IMR-90 (cell line): ENCODE measurements at regions not wholly inside any gene's neighbourhood (a gene's known extent, or its start where the extent isn't known, plus 50 kb on each side); places are given as distances from the start of the nearest gene placed in this dataset.

ENCODE experiments used
- ATAC-seq: fragments of 200-7000 bp; cut with Tn5 transposase; 2 replicates; pipeline ENCODE4 v1.9.1; 2020; ENCODE audit warnings: low read depth, mild to moderate bottlenecking, moderate library complexity
- BruUV-seq: library from RNA; stranded (reverse); fragments of 400-500 nt; replicated peaks from 2 replicates; lab custom pipeline; 2021; lab: Mats Ljungman, UMichigan
- CTCF ChIA-PET: fragments of 300-600 bp; formaldehyde crosslinking; extraction: SDS; loops from one replicate; lab custom pipeline; 2021; ENCODE audit warnings: antibody characterized with exemption; lab: Yijun Ruan, JAX
- POLR2A ChIA-PET: fragments of 300-600 bp; sonication (Branson Sonifier 250); formaldehyde crosslinking; loops from one replicate; lab custom pipeline; 2022; ENCODE audit warnings: antibody characterized with exemption; ENCODE audit not compliant: unreplicated experiment; lab: Charles Lee
- DNase-seq: peaks from one replicate; pipeline ENCODE4 v3.0.0; 2013
- H2AFZ ChIP-seq: replicated peaks from 2 replicates; pipeline ENCODE3; 2013; ENCODE audit warnings: low read length, mild to moderate bottlenecking; ENCODE audit not compliant: poor library complexity
- H2AK5ac ChIP-seq: 2 replicates; pipeline ENCODE4 v1.6.1; 2013; ENCODE audit warnings: low read depth, low read length, inconsistent platforms
- H2AK9ac ChIP-seq: replicated peaks from 2 replicates; pipeline ENCODE3; 2013; ENCODE audit warnings: mild to moderate bottlenecking, low read depth, low read length, moderate library complexity; ENCODE audit not compliant: poor library complexity
- H2BK120ac ChIP-seq: 2 replicates; pipeline ENCODE4 v1.6.1; 2013; ENCODE audit warnings: low read depth, low read length, inconsistent platforms
- H2BK15ac ChIP-seq: 3 replicates; pipeline ENCODE4 v1.6.1; 2013; ENCODE audit warnings: low read depth, low read length, inconsistent platforms
- H2BK20ac ChIP-seq: 2 replicates; pipeline ENCODE4 v1.6.1; 2013; ENCODE audit warnings: low read depth, mild to moderate bottlenecking, inconsistent platforms, low read length, moderate library complexity
- H2BK5ac ChIP-seq: 2 replicates; pipeline ENCODE4 v1.6.1; 2013; ENCODE audit warnings: mild to moderate bottlenecking, low read depth, low read length, inconsistent platforms; ENCODE audit not compliant: poor library complexity, severe bottlenecking
- H3K14ac ChIP-seq: replicated peaks from 2 replicates; pipeline ENCODE4 v1.6.1; 2013; ENCODE audit warnings: low read depth, low read length, inconsistent platforms
- H3K18ac ChIP-seq: 2 replicates; pipeline ENCODE4 v1.6.1; 2013; ENCODE audit warnings: low read depth, low read length, control low read depth
- H3K23ac ChIP-seq: 2 replicates; pipeline ENCODE4 v1.6.1; 2013; ENCODE audit warnings: low read depth, low read length, inconsistent platforms
- H3K27ac ChIP-seq: 2 replicates; pipeline ENCODE4 v1.5.1; 2013; ENCODE audit warnings: mild to moderate bottlenecking, control low read depth, low read length; ENCODE audit not compliant: insufficient read depth
- H3K27me3 ChIP-seq: 2 replicates; pipeline ENCODE4 v1.6.1; 2013; ENCODE audit warnings: low read length; ENCODE audit not compliant: control insufficient read depth, insufficient read depth
- H3K36me3 ChIP-seq: 2 replicates; pipeline ENCODE4 v1.6.1; 2013; ENCODE audit warnings: low read length, mixed read lengths; ENCODE audit not compliant: control insufficient read depth, insufficient read depth
- H3K4ac ChIP-seq: 2 replicates; pipeline ENCODE4 v1.6.1; 2013; ENCODE audit warnings: low read depth, low read length, inconsistent platforms
- H3K4me1 ChIP-seq: 2 replicates; pipeline ENCODE4 v1.6.1; 2013; ENCODE audit warnings: low read length, mixed read lengths; ENCODE audit not compliant: control insufficient read depth, insufficient read depth
- H3K4me2 ChIP-seq: 2 replicates; pipeline ENCODE4 v1.6.1; 2013; ENCODE audit warnings: low read depth, mild to moderate bottlenecking, control low read depth, low read length, moderate library complexity
- H3K4me3 ChIP-seq: 2 replicates; pipeline ENCODE4 v1.5.1; 2013; ENCODE audit warnings: low read depth, mild to moderate bottlenecking, control low read depth, low read length, moderate library complexity; ENCODE audit not compliant: insufficient read depth
- H3K56ac ChIP-seq: 2 replicates; pipeline ENCODE4 v1.6.1; 2013; ENCODE audit warnings: low read length, inconsistent platforms; ENCODE audit not compliant: insufficient read depth; ENCODE audit errors: extremely low read depth
- H3K79me1 ChIP-seq, 2 experiments: 2 replicates each; pipeline ENCODE4 v1.6.1; 2013; ENCODE audit warnings: low read length in 2 of 2, inconsistent platforms in 1 of 2, low read depth in 1 of 2
- H3K9ac ChIP-seq: 2 replicates; pipeline ENCODE4 v1.6.1; 2013; ENCODE audit warnings: low read depth, low read length, control low read depth
- H3K9me1 ChIP-seq: 2 replicates; pipeline ENCODE4 v1.6.1; 2013; ENCODE audit warnings: low read length, inconsistent platforms; ENCODE audit not compliant: insufficient read depth
- H3K9me3 ChIP-seq: 2 replicates; pipeline ENCODE4 v1.6.1; 2013; ENCODE audit warnings: low read length; ENCODE audit not compliant: control insufficient read depth, insufficient read depth
- H4K20me1 ChIP-seq: 2 replicates; pipeline ENCODE4 v1.6.1; 2013; ENCODE audit warnings: low read length, inconsistent platforms; ENCODE audit not compliant: insufficient read depth
- H4K5ac ChIP-seq: 2 replicates; pipeline ENCODE4 v1.6.1; 2013; ENCODE audit warnings: mild to moderate bottlenecking, low read depth, low read length, control low read depth
- H4K8ac ChIP-seq, 2 experiments: 2 replicates each; pipeline ENCODE4 v1.6.1; 2013; ENCODE audit warnings: low read depth in 2 of 2, low read length in 2 of 2, control low read depth in 1 of 2, inconsistent platforms in 1 of 2
- H4K91ac ChIP-seq: 2 replicates; pipeline ENCODE4 v1.6.1; 2013; ENCODE audit warnings: low read depth, low read length, inconsistent platforms; ENCODE audit not compliant: insufficient read depth
- CHD1 ChIP-seq: IDR thresholded peaks from 2 replicates; pipeline ENCODE4 v1.6.1; 2012; ENCODE audit warnings: low read depth, low read length, improper control_type of control experiment
- ELK1 ChIP-seq: fragments of 150-350 bp; IDR thresholded peaks from 2 replicates; pipeline ENCODE4 v1.6.1; 2016; ENCODE audit warnings: low read depth, mild to moderate bottlenecking, low read length, moderate library complexity, borderline replicate concordance
- FOS ChIP-seq: fragments of 150-350 bp; IDR thresholded peaks from 2 replicates; pipeline ENCODE4 v1.6.1; 2016; ENCODE audit warnings: low read depth, low read length
- MAFK ChIP-seq: IDR thresholded peaks from 2 replicates; pipeline ENCODE4 v1.6.1; 2012; ENCODE audit warnings: low read depth, low read length, improper control_type of control experiment
- MAZ ChIP-seq: IDR thresholded peaks from 2 replicates; pipeline ENCODE4 v1.6.1; 2012; ENCODE audit warnings: low read depth, mild to moderate bottlenecking, low read length, improper control_type of control experiment, moderate library complexity, borderline replicate concordance
- RCOR1 ChIP-seq: IDR thresholded peaks from 2 replicates; pipeline ENCODE4 v1.6.1; 2012; ENCODE audit warnings: mild to moderate bottlenecking, low read length, improper control_type of control experiment; ENCODE audit not compliant: insufficient replicate concordance
- WGBS, 2 experiments: methylation state at CpG; one replicate each; pipeline versions ENCODE4 v1.1.5 to v1.1.7; 2013; ENCODE audit warnings: missing lambda C conversion rate in 2 of 2; ENCODE audit not compliant: insufficient read length in 1 of 2; ENCODE audit errors: extremely low coverage in 2 of 2; 5-methylcytosine and 5-hydroxymethylcytosine counted together
- dilution Hi-C: fragments of 300-500 bp; cut with HindIII; formaldehyde crosslinking; loops from one replicate; pipeline ENCODE4 v1.14.3; 2018; ENCODE audit warnings: low sequenced_read_pairs; ENCODE audit not compliant: unreplicated experiment
- in situ Hi-C: fragments of 300-500 bp; cut with MboI; formaldehyde crosslinking; loops from 3 replicates; pipeline ENCODE4 v1.14.3; 2019; ENCODE audit warnings: low sequenced_read_pairs, inconsistent platforms, mixed read lengths
- intact Hi-C: fragments of 100-400 bp; cut with micrococcal nuclease; formaldehyde crosslinking; loops from 2 replicates; pipeline ENCODE4 v1.10.0; 2022
- TF ChIP-seq, protein P1 (sequence below): fragments of 150-350 bp; IDR thresholded peaks from 2 replicates; pipeline ENCODE4 v1.6.1; 2017; ENCODE audit warnings: mild to moderate bottlenecking, antibody characterized with exemption, low read length, low read depth

DNA sequence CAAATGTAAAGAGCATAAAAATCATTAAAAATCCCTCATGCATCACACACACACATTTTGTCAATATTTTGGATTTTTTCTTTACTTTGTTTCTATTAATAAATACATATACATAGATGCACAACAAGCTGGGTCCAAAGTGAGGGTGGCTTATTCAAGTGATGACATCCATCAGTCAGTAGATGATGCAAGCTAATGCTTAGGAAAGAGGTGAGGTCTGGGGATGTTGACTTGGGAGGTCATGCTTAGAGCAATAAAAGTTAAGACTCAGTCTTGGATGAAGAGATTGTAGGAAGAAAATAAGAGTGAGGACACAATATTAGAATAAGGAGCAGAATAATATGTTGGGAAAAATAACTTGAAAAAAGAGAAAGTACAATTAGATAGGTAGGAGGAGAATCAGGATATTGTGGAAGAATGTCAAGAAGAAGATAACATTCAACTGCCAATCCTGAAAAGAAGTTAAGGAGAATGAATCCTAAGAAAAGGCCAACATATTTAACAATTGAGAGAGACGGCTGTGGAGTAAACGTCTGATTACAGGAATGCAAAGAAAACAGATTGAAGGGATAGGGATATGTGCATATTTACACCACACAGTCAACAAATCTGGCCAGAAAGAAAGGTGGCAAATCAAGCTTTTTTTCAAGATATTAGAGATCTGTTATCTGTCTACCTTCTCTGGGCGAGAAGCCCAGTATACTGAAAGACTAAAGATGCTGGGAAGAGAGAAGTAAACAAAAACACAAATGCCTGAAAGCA lies 111.0 kb upstream of the TJP1 start (continued):
- TF ChIP-seq CHD1 = no peak

- POLR2A ChIA-PET = no interaction called here
- Histone ChIP-seq H3K4me1 (peaks cover 16% of the 10 kb centered on the region), H3K4me3 (no peak overlapping the region), H3K56ac (no peak overlapping the region), H2BK5ac (no peak overlapping the region), H4K20me1 (no peaks in the 10 kb centered on the region), H3K36me3 (no peaks in the 10 kb centered on the region), H3K79me1 (peaks cover 0 to 10% of the 10 kb centered on the region in 2 experiments; a peak in 2 of 4 replicates), H3K23ac (no peak overlapping the region; the same call in 1 of the 2 replicates), H3K9me3 (no peaks in the 10 kb centered on the region), H2BK15ac (no peak overlapping the region), H3K14ac (no peak overlapping the region), H2BK120ac (peak overlapping the region; percentile 89), H3K18ac (no peak overlapping the region), H4K5ac (no peak overlapping the region), H2BK20ac (peak overlapping the region; percentile 49; the same call in 1 of the 2 replicates), H4K91ac (no peak overlapping the region; the same call in 1 of the 2 replicates), H3K9me1 (peaks cover 8% of the 10 kb centered on the region), H4K8ac (no peak overlapping the region), H3K4ac (no peak overlapping the region), H2AK5ac (no peak overlapping the region), H2AK9ac (no peak overlapping the region), H3K27me3 (no peaks in the 10 kb centered on the region), H2AFZ (no peak overlapping the region), H3K27ac (no peak overlapping the region), H3K4me2 (no peak overlapping the region), H3K9ac (no peak overlapping the region)
- CTCF ChIA-PET = interaction anchor here (0.5 to 2.0 kb wide), 44 partner anchors 9 to 256 kb away, joined by 3 to 18 read pairs (median 4); partner anchors contain the start of gene TJP1
- TF ChIP-seq MAFK = no peak
- TF ChIP-seq ELK1 = no peak
- no peak for TF ChIP-seq MAZ
- no peak for TF ChIP-seq RCOR1
- TF ChIP-seq CHD1 = no peak
- no peak for TF ChIP-seq FOS
- TF ChIP-seq, protein P1, sequence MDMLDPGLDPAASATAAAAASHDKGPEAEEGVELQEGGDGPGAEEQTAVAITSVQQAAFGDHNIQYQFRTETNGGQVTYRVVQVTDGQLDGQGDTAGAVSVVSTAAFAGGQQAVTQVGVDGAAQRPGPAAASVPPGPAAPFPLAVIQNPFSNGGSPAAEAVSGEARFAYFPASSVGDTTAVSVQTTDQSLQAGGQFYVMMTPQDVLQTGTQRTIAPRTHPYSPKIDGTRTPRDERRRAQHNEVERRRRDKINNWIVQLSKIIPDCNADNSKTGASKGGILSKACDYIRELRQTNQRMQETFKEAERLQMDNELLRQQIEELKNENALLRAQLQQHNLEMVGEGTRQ = no peak
- in situ Hi-C loops (loop anchor here (5.0 to 10.0 kb wide), 3 partner anchors 51 to 179 kb away; no protein-coding TSS in a partner anchor), intact Hi-C loops (loop anchor here (1.0 kb wide), 2 partner anchors 105 to 178 kb away; no protein-coding TSS in a partner anchor), dilution Hi-C loops (no loop called here)
- BruUV-seq = no TSS peak
- no CpG with 5 or more reads among the region's 2 CpGs for WGBS, 2 experiments
- ATAC-seq (no peak), DNase-seq (no peak)
Observed at GRCh38 chr15:29926083-29926388, 103.8 kb upstream of the TJP1 start.
